SU-DHL-6 (cell line): ENCODE measurements at regions not wholly inside any gene's neighbourhood (a gene's known extent, or its start where the extent isn't known, plus 50 kb on each side); places are given as distances from the start of the nearest gene placed in this dataset.

Experiments used
- H2AFZ ChIP-seq: fragments of 200-600 bp; sonication (generic); 2 replicates; pipeline ENCODE4 v1.6.1; 2014; ENCODE audit warnings: low read depth, mild to moderate bottlenecking, moderate library complexity, mixed read lengths, antibody characterized with exemption, low read length; ENCODE audit not compliant: severe bottlenecking
- H3F3A ChIP-seq: fragments of 200-600 bp; shearing (Covaris generic); 2 replicates; pipeline ENCODE4 v1.6.0; 2016; ENCODE audit warnings: antibody characterized with exemption, mild to moderate bottlenecking; ENCODE audit not compliant: insufficient read depth
- H3K27ac ChIP-seq: fragments of 200-600 bp; sonication (generic); 2 replicates; pipeline ENCODE4 v1.5.1; 2016; ENCODE audit warnings: low read depth, mild to moderate bottlenecking, low read length, moderate library complexity, mixed read lengths
- H3K27me3 ChIP-seq: fragments of 200-600 bp; sonication (generic), shearing (Covaris generic); 2 replicates; pipeline ENCODE4 v1.6.0; 2014; ENCODE audit warnings: mild to moderate bottlenecking, low read length
- H3K36me3 ChIP-seq: fragments of 200-600 bp; sonication (generic); 2 replicates; pipeline ENCODE4 v1.6.1; 2014; ENCODE audit warnings: mild to moderate bottlenecking, low read length, mixed read lengths
- H3K4me2 ChIP-seq: fragments of 300-600, 200-600 bp; shearing (Covaris generic), sonication (generic); 2 replicates; pipeline ENCODE4 v1.6.0; 2014; ENCODE audit warnings: low read length, low read depth, mild to moderate bottlenecking; ENCODE audit not compliant: poor library complexity, severe bottlenecking
- H3K4me3 ChIP-seq: fragments of 200-600 bp; sonication (generic); 2 replicates; pipeline ENCODE4 v1.5.1; 2014; ENCODE audit warnings: antibody characterized with exemption, low read length, mild to moderate bottlenecking, mixed read lengths; ENCODE audit not compliant: insufficient read depth, poor library complexity, severe bottlenecking
- H3K79me2 ChIP-seq: fragments of 200-600 bp; sonication (generic); 2 replicates; pipeline ENCODE4 v1.6.1; 2014; ENCODE audit warnings: mild to moderate bottlenecking, low read length, moderate library complexity; ENCODE audit not compliant: insufficient read depth
- H3K9ac ChIP-seq: fragments of 200-600 bp; sonication (generic); 2 replicates; pipeline ENCODE4 v1.7.0; 2014; ENCODE audit warnings: mild to moderate bottlenecking, low read length
- H3K9me2 ChIP-seq: fragments of 200-600 bp; sonication (generic); replicated peaks from 2 replicates; pipeline ENCODE4 v1.6.1; 2014; ENCODE audit warnings: low read length; ENCODE audit not compliant: insufficient read depth
- H3K9me3 ChIP-seq: fragments of 200-600 bp; sonication (generic); 2 replicates; pipeline ENCODE4 v1.6.1; 2014; ENCODE audit warnings: low read length, mixed read lengths; ENCODE audit not compliant: insufficient read depth
- H4K20me1 ChIP-seq: fragments of 200-600 bp; sonication (generic); 2 replicates; pipeline ENCODE4 v1.6.1; 2014; ENCODE audit warnings: low read depth, mild to moderate bottlenecking, antibody characterized with exemption, low read length, moderate library complexity, mixed read lengths
- CTCF ChIP-seq: fragments of 200-600 bp; sonication (generic); IDR thresholded peaks from one replicate; pipeline ENCODE4 v1.5.1; 2017; ENCODE audit warnings: antibody characterized with exemption, mild to moderate bottlenecking, low read length, moderate library complexity; ENCODE audit not compliant: insufficient read depth, poor library complexity, severe bottlenecking
- EZH2phosphoT487 ChIP-seq: fragments of 200-600 bp; sonication (generic), shearing (Covaris generic); conservative IDR thresholded peaks from 2 replicates; pipeline ENCODE4 v1.6.1; 2018; ENCODE audit warnings: mild to moderate bottlenecking, antibody characterized with exemption, low read length, moderate library complexity, mixed read lengths

GRCh38 chr2:193219413-193219812 is 1024.7 kb upstream of the TMEFF2 start:
- Histone ChIP-seq H2AFZ (no peak overlapping the region), H3K36me3 (no peaks in the 10 kb centered on the region)

GRCh38 chr2:193201583-193201982 is 1006.9 kb upstream of the TMEFF2 start:
- no peaks in the 10 kb centered on the region for H4K20me1 ChIP-seq
- no peak overlapping the region for H3K4me3 ChIP-seq
- TF ChIP-seq EZH2phosphoT487: no peak
- TF ChIP-seq CTCF: no peak
- no peak overlapping the region for H3K4me2 ChIP-seq
- no peak overlapping the region for H2AFZ ChIP-seq
- no peak overlapping the region for H3K9ac ChIP-seq
- H3K27ac ChIP-seq: no peak overlapping the region
- H3K9me2 ChIP-seq: no peaks in the 10 kb centered on the region
- H3K36me3 ChIP-seq: no peaks in the 10 kb centered on the region
- no peaks in the 10 kb centered on the region for H3F3A ChIP-seq
- H3K79me2 ChIP-seq: no peaks in the 10 kb centered on the region
- 0 out of 2 replicates have a peak, but pooled peaks cover 11% of the 10 kb centered on the region for H3K9me3 ChIP-seq
- no peaks in the 10 kb centered on the region for H3K27me3 ChIP-seq

More at GRCh38 chr2:193219413-193219812, 1024.7 kb upstream of the TMEFF2 start:
- no peak overlapping the region for H3K27ac ChIP-seq
- no peak overlapping the region for H3K4me3 ChIP-seq
- no peaks in the 10 kb centered on the region for H3K79me2 ChIP-seq
- H3K27me3 ChIP-seq: no peaks in the 10 kb centered on the region
- no peaks in the 10 kb centered on the region for H3K9me2 ChIP-seq
- H3K9me3 ChIP-seq: no peaks in the 10 kb centered on the region
- H3K4me2 ChIP-seq: no peak overlapping the region
- TF ChIP-seq CTCF (no peak), EZH2phosphoT487 (no peak)
- no peaks in the 10 kb centered on the region for H4K20me1 ChIP-seq
- H3K9ac ChIP-seq: no peak overlapping the region
- no peaks in the 10 kb centered on the region for H3F3A ChIP-seq

- Histone ChIP-seq H3F3A (no peaks in the 10 kb centered on the region), H2AFZ (peak overlapping the region; percentile 45), H3K36me3 (no peaks in the 10 kb centered on the region)
Observed at GRCh38 chr2:193199322-193199721, 1004.6 kb upstream of the TMEFF2 start.

More at GRCh38 chr2:193199322-193199721, 1004.6 kb upstream of the TMEFF2 start:
- no peak overlapping the region for H3K4me3 ChIP-seq
- H3K27ac ChIP-seq: no peak overlapping the region
- H3K27me3 ChIP-seq: no peaks in the 10 kb centered on the region
- H3K9me3 ChIP-seq: 0 out of 2 replicates have a peak, but pooled peaks cover 11% of the 10 kb centered on the region
- H4K20me1 ChIP-seq: no peaks in the 10 kb centered on the region
- TF ChIP-seq EZH2phosphoT487 (no peak), CTCF (no peak)
- H3K4me2 ChIP-seq: no peak overlapping the region
- H3K79me2 ChIP-seq: no peaks in the 10 kb centered on the region
- H3K9me2 ChIP-seq: no peaks in the 10 kb centered on the region
- H3K9ac ChIP-seq: no peak overlapping the region
